GM15510 (cell line): ENCODE measurements at regions not wholly inside any gene's neighbourhood (a gene's known extent, or its start where the extent isn't known, plus 50 kb on each side); places are given as distances from the start of the nearest gene placed in this dataset.
A peak's percentile ranks its signal among the peaks of the same experiment; 100 is the strongest.

Experiments
- POLR2A ChIP-seq: IDR thresholded peaks from 3 replicates; pipeline ENCODE4 v1.6.1; 2011; ENCODE audit warnings: borderline replicate concordance; ENCODE audit not compliant: insufficient read length; ENCODE audit errors: extremely low read depth

- no peak for TF ChIP-seq POLR2A
Measured at GRCh38 chr14:49988080-49988990, 95.5 kb downstream of the ARF6 start.

GRCh38 chr14:49989966-49990365, 97.1 kb downstream of the ARF6 start:
- TF ChIP-seq POLR2A: no peak

- TF ChIP-seq POLR2A: no peak
Measured at GRCh38 chr14:49991491-49991890, 98.6 kb downstream of the ARF6 start.

- TF ChIP-seq POLR2A: no peak
Measured at GRCh38 chr14:49992036-49992435, 99.2 kb downstream of the ARF6 start.

GRCh38 chr14:49992448-49992847, 99.6 kb downstream of the ARF6 start:
- no peak for TF ChIP-seq POLR2A

GRCh38 chr14:49992901-49993339, 100.0 kb downstream of the ARF6 start:
- TF ChIP-seq POLR2A: peak; percentile 48

- no peak for TF ChIP-seq POLR2A
Measured at GRCh38 chr14:49993565-49993964, 100.7 kb downstream of the ARF6 start.

GRCh38 chr14:49994951-49995561, 102.2 kb downstream of the ARF6 start:
- TF ChIP-seq POLR2A: no peak

- TF ChIP-seq POLR2A: no peak
Measured at GRCh38 chr14:49997991-49998390, 105.1 kb downstream of the ARF6 start.

GRCh38 chr14:49999146-49999761, 106.4 kb downstream of the ARF6 start:
- peak; percentile 65 for TF ChIP-seq POLR2A

GRCh38 chr14:49999826-50000379, 107.0 kb downstream of the ARF6 start:
- no peak for TF ChIP-seq POLR2A

- TF ChIP-seq POLR2A: peak; percentile 65
Measured at GRCh38 chr14:50000380-50001150, 107.7 kb downstream of the ARF6 start.

- TF ChIP-seq POLR2A: peak; percentile 58
Measured at GRCh38 chr14:50001151-50001998, 108.5 kb downstream of the ARF6 start.

GRCh38 chr14:50001999-50002925, 109.4 kb downstream of the ARF6 start:
- TF ChIP-seq POLR2A: peak; percentile 15

GRCh38 chr14:50002926-50003212, 110.0 kb downstream of the ARF6 start:
- no peak for TF ChIP-seq POLR2A
